ENCODE measurements at regions not wholly inside any gene's neighbourhood (a gene's known extent, or its start where the extent isn't known, plus 50 kb on each side); places are given as distances from the start of the nearest gene placed in this dataset.
"Not testable (repeated sequence)": the region's sequence is repeated elsewhere in the genome, so short reads cannot be mapped to it uniquely, and the experiment has no call there.

GRCh38 chr1:82139751-82140468, 339.2 kb downstream of the ADGRL2 start:
- H3K27ac ChIP-seq, result no peak overlapping the region
- H3K27me3 ChIP-seq, result no peaks in the 10 kb centered on the region
- WGBS, 2 donors (ENCODE audit: low coverage in 1 of 2), result 88 to 98% methylated on average over 5 to 6 of the region's 8 CpGs
- H3K4me1 ChIP-seq, result no peaks in the 10 kb centered on the region
- no peaks in the 10 kb centered on the region for H3K36me3 ChIP-seq
- TF ChIP-seq, protein P1, sequence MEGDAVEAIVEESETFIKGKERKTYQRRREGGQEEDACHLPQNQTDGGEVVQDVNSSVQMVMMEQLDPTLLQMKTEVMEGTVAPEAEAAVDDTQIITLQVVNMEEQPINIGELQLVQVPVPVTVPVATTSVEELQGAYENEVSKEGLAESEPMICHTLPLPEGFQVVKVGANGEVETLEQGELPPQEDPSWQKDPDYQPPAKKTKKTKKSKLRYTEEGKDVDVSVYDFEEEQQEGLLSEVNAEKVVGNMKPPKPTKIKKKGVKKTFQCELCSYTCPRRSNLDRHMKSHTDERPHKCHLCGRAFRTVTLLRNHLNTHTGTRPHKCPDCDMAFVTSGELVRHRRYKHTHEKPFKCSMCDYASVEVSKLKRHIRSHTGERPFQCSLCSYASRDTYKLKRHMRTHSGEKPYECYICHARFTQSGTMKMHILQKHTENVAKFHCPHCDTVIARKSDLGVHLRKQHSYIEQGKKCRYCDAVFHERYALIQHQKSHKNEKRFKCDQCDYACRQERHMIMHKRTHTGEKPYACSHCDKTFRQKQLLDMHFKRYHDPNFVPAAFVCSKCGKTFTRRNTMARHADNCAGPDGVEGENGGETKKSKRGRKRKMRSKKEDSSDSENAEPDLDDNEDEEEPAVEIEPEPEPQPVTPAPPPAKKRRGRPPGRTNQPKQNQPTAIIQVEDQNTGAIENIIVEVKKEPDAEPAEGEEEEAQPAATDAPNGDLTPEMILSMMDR (IDR thresholded peaks at IDR 0.05), result no peak
- TF ChIP-seq POLR2A (IDR thresholded peaks at IDR 0.05), result no peak
- no peak for TF ChIP-seq POLR2AphosphoS5 (IDR thresholded peaks at IDR 0.05)
- TF ChIP-seq EP300 (IDR thresholded peaks at IDR 0.05), result no peak
- no peaks in the 10 kb centered on the region for H3K9me3 ChIP-seq
- ATAC-seq, result no peak
- no peak overlapping the region for H3K4me3 ChIP-seq

- not testable (repeated sequence) for H3K27ac ChIP-seq, H3K4me1 ChIP-seq, ATAC-seq, H3K4me3 ChIP-seq, H3K9me3 ChIP-seq, H3K36me3 ChIP-seq, H3K27me3 ChIP-seq
- WGBS, 2 donors (ENCODE audit: low coverage in 1 of 2), result 100% methylated on average over 1 of the region's 20 CpGs; no CpG with 5 or more reads in 1 of the 2 donors
These were observed 335.6 kb downstream of the ADGRL2 start for GRCh38 chr1:82136351-82136750.

GRCh38 chr1:82125866-82126265, 325.1 kb downstream of the ADGRL2 start:
- no peaks in the 10 kb centered on the region for H3K9me3 ChIP-seq
- H3K36me3 ChIP-seq, result no peaks in the 10 kb centered on the region
- no peaks in the 10 kb centered on the region for H3K27me3 ChIP-seq
- no peak overlapping the region for H3K27ac ChIP-seq
- TF ChIP-seq EP300 (IDR thresholded peaks at IDR 0.05) (no peak), POLR2A (IDR thresholded peaks at IDR 0.05) (no peak), POLR2AphosphoS5 (IDR thresholded peaks at IDR 0.05) (no peak)
- TF ChIP-seq, protein P1 (IDR thresholded peaks at IDR 0.05), result no peak
- 78 to 83% methylated on average over 1 of the region's 1 CpG for WGBS, 2 donors (ENCODE audit: low coverage in 1 of 2)
- H3K4me3 ChIP-seq, result no peak overlapping the region
- ATAC-seq, result no peak
- H3K4me1 ChIP-seq, result no peaks in the 10 kb centered on the region

DNA sequence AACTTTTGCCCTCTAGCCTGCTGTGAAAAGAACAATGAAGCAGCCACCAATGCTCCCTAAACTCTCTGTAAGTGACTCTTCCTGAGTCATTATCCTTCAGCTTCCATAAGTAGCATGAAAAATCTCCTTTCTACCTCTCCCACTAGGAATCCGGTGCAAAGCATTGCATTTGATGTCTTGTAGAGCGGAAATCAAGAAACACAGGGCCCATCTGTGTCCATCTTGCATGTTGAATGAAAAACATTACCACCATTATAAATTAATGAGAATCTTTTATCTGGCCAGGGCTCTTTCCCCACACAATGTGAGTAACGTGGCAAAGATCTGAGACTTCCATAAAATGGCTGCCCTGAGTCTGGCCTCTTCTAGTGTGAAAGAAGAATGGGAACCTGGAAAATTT, 324.4 kb downstream of the ADGRL2 start:
- H3K27me3 ChIP-seq, result no peaks in the 10 kb centered on the region
- no peaks in the 10 kb centered on the region for H3K4me1 ChIP-seq
- no peak for ATAC-seq
- no peak overlapping the region for H3K4me3 ChIP-seq
- no peak for TF ChIP-seq POLR2A (IDR thresholded peaks at IDR 0.05)
- no peak for TF ChIP-seq EP300 (IDR thresholded peaks at IDR 0.05)
- TF ChIP-seq, protein P1 (IDR thresholded peaks at IDR 0.05), result no peak
- TF ChIP-seq POLR2AphosphoS5 (IDR thresholded peaks at IDR 0.05), result no peak
- no peak overlapping the region for H3K27ac ChIP-seq
- H3K9me3 ChIP-seq, result no peaks in the 10 kb centered on the region
- no peaks in the 10 kb centered on the region for H3K36me3 ChIP-seq
- 93 to 100% methylated on average over 3 of the region's 3 CpGs for WGBS, 2 donors (ENCODE audit: low coverage in 1 of 2)

GRCh38 chr1:82121421-82121820, 320.7 kb downstream of the ADGRL2 start:
- no peak for ATAC-seq
- WGBS, 2 donors (ENCODE audit: low coverage in 1 of 2), result 90 to 93% methylated on average over 2 of the region's 2 CpGs

More at GRCh38 chr1:82121421-82121820, 320.7 kb downstream of the ADGRL2 start:
- Histone ChIP-seq H3K9me3 (no peaks in the 10 kb centered on the region), H3K27ac (no peak overlapping the region), H3K4me1 (no peaks in the 10 kb centered on the region), H3K36me3 (no peaks in the 10 kb centered on the region), H3K27me3 (no peaks in the 10 kb centered on the region), H3K4me3 (no peak overlapping the region)
- TF ChIP-seq, protein P1 (IDR thresholded peaks at IDR 0.05), result no peak
- no peak for TF ChIP-seq POLR2AphosphoS5 (IDR thresholded peaks at IDR 0.05)
- no peak for TF ChIP-seq POLR2A (IDR thresholded peaks at IDR 0.05)
- TF ChIP-seq EP300 (IDR thresholded peaks at IDR 0.05), result no peak
